HG02885 (cell line): ENCODE measurements at regions not wholly inside any gene's neighbourhood (a gene's known extent, or its start where the extent isn't known, plus 50 kb on each side); places are given as distances from the start of the nearest gene placed in this dataset.

Experiments used
- ATAC-seq: cut with Tn5 transposase; IDR thresholded peaks from one replicate; pipeline ENCODE4 v1.9.1; 2021; ENCODE audit warnings: mild to moderate bottlenecking; ENCODE audit not compliant: unreplicated experiment, poor library complexity

DNA sequence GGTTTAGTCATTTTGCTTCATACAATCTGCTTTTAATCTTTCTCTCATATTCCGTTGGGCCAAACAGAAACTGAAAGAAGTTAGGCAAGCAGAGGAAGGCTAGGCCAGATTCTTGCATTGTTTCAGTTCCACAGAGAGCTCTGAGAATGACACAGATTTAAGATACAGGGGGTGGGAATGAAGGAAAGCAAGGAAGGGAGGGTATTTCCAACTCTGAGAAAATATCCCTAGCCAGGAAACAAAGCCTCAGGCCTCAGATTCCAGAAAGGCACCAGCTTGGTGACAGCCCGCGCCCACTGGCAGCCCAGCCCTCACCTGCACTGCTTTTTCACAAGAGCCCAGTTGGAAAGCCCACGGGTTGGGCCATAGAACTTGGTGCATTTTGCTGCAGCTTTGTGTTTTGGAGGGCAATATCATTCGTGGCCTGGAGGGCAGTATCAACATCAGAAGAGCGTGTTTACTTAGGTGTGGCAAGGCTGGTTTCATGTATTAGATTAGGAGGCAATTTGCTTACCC is 63.5 kb downstream of the ENC1 start:
- ATAC-seq, result peak; percentile 68

DNA sequence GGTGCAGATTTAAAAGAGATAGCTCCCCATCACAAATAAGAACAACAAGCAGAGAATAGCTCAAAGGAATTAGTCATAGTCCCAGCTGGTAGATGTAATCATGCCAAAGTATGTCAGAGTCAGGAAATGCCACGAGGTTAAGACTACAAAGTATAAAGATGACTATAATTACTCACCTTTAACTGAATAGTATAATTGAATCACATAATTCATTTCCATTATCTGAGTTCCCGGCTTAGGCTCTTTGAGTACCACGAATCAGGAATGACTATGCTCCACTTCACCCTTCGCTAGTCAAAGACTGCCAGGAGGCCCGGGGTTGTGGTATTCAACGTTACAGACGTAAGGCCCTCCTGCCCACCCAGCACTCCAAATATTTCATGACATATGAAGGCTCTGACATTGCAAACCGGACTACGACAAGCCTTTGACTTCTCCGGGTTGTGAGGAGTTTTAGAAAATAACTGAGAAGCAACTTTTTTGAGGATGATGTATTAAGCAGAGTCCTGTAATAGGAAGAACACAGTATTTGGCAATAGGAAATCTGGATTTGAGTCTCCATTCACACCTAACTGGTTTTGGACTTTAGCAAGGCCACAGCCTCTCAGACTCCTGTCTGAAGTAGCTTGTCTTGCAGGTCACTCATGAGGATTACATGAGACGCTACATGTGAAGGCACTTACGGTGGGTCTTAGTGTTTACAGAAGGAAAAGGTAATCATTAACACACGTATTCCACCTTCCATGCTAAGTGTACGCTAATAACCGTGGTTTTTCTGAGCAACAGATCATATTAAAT is 64.6 kb downstream of the ENC1 start:
- ATAC-seq, result no peak

DNA sequence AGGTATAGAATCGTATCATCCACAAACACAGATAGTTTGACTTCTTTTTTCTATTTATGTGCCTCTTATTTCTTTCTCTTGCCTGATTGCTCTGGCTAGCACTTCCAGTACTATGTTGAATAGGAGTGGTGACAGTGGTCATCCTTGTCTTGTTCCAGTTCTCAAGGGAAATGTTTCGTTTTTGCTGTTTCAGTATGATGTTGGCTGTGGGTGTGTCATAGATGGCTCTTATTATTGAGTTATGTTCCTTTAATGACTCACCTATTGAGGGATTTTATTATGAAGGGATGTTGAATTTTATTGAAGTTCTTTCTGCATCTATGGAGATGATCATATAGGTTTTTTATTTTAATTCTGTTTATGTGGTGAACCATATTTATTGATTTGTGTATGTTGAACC is 70.3 kb downstream of the ENC1 start:
- no peak for ATAC-seq

DNA sequence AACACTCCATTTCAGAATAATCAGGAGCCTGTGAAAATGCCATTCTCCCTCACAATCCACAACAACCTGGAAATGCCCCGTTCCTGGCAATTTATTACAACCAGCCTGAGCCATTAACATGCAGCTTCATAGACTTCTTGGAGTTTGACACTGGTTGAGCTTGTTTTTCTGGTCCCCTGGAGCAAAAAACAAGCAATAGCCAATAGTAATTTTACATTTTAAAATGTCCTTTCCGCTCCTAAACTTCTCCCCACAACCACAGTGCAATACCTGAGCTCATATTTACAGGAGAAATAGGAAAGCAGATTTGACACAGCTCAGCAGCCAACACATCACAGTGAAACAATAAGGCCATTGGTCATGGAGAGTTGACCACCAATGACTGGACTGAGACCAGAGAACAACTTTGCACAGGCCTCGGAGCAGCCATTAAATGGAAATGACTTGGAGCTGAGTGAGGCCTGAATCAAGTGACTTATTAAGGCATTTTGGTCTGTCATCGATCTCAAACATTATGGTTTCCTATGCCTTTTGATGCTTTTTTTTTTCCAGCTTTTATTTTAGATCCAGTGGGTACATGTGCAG is 73.0 kb downstream of the ENC1 start:
- no peak for ATAC-seq

DNA sequence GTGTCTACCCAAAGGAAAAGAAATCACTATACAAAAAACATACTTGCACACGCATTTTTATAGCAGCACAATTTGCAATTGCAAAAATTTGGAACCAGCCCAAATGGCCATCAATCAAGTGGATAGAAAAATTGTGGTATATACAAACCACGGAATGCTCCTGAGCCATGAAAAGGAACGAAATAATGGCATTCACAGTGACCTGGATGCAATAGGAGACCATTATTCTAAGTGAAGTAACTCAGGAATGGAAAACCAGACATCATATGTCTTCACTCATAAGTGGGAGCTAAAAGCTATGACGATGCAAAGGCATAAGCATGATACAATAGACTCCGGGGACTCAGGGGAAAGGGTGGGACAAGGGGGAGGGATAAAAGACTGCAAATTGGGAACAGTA is 78.4 kb downstream of the ENC1 start:
- no peak for ATAC-seq

DNA sequence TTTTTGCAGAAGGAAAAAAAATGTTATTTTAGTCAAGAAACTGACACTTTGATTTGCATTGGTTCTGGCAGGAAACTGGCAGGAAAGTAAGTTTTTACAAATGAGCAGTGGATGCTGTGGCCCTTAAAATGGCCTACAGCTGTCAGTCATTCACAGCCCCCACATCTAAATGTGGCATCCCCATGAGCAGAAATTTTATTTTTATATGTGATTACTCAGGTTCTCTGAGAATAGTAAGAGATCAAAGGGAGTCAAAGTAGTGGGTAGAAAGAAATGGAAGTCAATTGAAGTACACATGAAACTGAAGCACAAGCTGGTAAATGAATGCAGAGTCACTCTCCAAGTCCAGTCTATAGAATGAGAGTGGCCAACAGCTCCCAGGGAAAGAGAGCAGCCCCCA is 80.3 kb downstream of the ENC1 start:
- ATAC-seq, result no peak

DNA sequence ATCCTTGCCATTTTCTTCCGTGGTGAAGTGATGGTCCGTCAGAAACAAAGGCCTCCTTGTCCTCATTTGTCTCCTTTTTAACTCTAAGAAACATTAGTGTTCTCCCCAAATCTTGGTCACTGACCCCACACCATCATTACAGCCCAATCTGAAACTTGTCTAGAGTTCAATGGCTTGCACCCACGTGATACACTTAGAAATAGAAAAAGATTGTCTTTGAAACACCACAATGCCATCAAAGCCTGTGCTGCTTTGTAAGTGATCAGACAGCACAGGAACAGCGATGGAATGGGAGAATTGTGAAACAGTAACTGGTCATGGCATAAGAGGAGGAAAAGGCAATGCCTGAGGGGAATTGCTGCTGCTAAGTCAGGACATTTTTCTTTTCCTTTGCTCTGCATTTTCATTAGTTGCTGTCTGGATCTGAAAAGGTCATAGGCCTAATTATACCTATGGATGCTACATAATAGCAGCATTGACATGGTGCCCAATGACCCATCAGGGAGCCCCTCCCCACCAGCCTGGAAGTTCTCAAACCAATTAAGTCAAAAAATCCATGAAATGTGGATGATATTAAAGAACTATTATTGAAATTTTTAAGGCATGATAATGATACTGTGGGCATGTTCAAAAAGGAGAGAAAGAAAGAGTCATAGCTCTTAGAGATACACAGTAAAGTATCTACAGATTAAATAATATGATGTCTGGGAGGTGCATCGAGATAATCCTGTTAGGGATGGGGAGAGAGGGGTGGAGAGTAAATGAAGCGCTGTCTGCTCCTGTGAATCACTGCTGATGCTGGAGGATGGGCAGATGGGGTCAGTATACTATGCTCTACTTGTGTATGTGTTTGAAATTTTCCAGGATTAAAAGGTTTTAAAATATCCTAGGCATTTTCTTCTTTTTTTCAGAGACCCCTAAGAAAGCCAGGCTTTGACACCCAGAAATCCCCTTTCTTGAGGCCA is 83.6 kb downstream of the ENC1 start:
- ATAC-seq, result no peak

DNA sequence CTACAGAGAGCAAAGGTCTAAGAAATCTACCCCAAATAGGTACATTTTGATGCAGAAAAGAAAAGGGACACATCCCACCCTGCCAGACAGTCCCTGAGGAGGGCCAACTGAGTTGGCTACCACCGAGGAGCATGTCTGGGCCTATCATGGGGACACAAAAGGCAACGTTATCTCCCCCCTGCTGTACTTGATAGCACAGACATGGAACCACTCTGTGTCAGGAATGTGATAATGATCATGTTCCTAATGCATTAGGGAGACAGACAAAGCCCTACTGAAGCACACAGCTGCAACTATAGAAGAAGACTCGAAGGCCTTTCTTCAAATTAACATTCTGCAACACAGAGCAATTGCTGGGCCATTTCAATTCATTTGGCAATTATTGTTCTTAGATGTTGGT is 84.5 kb downstream of the ENC1 start:
- ATAC-seq, result no peak

DNA sequence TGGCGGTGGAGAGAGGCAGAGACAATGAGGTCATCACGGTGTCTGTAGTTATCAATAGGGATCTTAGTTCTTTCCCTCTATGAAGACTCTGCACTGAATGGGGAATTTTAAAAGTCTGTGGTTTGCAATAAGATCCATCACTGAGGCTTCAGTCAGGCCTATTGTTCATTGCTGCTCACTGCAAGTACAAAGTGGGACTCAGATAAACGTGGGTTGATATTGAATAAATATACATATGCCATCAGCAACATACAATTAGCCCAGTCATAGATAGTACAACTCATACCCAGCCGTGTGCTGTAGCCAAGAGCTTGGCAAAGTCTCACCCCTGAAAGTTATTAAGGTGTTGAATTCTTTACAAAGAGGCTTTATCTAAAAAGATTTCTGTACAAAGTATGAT is 88.4 kb downstream of the ENC1 start:
- no peak for ATAC-seq

DNA sequence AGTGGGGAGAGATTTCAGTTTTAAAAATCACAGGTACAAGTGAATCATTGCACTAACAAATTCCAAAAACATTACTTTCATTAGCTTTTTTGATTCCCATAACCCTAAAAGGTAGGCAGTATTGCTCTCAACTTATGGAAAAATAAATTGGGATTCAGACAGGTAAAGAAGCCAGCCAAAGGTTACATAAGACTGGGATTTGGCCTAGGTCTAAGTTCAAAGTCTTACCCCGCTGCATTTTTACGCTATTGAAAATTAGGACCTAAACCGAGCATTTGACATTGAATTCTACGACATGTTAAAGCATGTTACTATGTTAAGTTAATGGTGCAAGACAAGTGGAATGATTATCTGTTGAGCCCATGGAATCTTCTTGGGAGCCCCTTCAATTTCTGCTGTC is 89.6 kb downstream of the ENC1 start:
- no peak for ATAC-seq

DNA sequence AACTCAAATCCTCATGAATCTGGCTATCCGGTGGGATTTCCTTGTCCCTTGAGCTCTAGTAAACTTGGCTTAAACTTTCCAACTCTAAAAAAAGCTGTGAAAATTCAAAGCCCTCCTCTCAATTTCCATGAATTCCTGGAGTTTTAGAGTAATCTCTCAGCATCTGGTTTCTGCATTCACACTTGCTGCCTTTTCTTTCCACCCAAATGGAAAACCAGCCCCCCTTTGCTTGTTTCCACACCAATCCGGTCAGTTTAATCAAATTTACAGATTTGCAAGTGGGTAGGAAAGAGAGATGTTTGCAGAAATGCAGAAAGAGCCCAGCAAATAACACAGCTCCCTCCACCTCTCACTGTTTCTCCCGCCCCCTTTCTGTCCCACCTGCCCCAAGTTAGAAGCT is 91.1 kb downstream of the ENC1 start:
- ATAC-seq, result no peak

DNA sequence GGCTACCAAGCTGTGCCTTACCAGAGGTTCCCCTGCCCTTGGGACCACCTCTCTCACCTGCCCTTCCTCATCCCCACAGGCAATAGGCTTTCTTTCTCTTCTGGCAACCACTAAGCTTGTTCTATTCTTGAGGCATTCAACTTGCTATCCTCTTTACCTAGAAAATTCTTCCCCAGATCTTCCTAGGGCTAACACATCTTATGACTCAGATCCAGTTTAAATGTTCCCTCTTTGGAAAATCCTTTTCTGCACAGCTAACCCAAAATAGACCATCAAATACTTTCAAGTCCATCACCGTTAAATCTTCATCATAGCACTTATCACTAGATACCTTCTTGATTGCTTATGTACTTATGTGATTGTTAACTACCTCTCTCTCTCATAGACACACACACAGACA is 93.7 kb downstream of the ENC1 start:
- ATAC-seq, result no peak

DNA sequence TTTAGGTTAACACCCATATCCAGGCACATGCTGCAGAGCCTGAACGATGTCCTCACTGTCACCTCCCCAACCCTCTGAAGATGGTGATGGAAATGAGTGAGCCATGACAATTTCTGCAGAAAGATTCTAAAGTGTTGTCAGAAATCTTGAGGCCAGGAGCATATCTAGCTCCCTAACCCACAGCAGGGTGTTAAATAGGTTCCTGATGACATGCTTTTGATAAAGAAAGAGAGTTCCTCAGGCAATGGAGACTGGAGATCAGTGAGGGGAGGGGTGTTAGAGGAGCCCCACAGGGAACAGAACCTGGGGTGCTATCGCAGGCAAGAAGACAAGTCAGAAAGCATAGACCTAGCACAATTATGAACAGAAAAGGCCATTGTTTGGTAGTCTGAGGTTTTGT is 95.7 kb downstream of the ENC1 start:
- no peak for ATAC-seq

DNA sequence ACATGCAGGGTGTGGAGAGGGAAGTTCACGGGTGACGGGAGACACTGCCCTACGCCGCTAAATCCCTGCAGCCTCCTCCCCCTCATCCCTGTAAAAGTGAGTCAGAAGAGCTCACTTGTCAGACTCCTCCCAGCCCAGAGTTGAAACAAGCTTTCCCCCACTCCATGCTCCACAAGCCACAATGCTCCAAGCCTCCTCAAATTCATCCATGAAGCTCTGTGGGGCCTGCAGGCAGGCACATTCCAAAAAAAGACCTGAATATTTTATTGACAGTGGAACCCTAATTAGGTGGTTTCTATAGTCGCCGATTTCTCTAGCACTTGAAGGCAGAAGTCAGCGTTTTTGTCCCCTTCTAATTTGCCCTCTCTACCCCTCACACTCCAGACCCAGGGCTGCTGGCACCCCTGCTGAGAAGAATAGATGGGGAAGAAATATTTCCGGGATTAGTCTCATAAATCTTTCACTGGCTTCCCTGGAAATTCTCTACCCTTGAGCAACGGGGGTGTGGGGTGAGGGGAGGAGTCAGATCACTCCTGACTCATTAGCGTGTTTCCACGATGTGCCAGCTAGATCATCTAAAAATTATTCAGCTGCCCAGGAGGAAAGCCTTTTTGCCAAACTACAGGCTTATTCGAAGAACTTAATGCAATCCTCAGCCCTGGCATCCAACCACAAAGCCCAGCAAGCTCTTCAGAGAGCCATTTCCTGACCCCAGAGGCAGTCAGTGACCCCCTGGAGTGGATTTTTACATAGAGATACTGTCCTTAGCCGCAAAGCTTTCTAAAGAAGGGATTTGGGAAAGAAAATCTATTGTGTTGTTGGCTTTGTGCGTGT is 97.1 kb downstream of the ENC1 start:
- no peak for ATAC-seq

DNA sequence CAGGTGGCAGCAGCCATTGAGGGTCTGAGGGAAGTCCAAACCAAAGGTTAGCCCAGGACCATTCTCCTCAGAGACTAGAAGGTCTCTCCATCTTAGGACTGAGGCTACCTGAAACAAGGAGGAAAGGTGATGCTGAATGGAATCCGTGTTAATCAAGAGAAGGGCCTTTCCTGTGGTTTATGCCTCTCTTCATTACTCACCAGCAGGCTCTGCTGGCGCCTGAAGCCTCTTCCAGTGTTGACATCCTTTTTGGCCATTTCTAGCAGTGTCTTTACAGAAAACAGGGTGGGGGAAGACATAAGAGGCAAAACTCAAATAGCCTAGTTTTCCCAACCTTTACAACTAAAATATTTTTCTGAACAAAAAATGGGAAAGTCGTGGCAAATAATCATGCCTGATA is 98.0 kb downstream of the ENC1 start:
- ATAC-seq, result no peak

DNA sequence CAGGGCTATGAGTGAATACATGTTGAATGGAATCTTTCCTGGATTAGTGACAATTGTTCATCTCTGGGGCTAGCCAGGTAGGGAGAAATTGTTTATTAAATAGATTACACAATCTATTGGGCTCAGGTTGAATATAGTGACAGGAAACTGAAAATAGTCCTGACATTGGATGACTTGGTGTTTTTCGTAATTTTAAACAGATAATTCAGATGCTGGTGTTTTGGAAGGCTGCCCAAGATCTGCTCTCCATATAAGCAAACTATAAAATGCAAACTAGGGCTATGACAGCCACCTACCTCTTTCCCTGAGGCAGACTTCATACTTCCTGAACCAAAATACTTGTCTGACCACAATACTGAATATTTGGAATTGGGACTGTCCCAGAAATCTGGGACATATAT is 99.1 kb downstream of the ENC1 start:
- ATAC-seq, result no peak

DNA sequence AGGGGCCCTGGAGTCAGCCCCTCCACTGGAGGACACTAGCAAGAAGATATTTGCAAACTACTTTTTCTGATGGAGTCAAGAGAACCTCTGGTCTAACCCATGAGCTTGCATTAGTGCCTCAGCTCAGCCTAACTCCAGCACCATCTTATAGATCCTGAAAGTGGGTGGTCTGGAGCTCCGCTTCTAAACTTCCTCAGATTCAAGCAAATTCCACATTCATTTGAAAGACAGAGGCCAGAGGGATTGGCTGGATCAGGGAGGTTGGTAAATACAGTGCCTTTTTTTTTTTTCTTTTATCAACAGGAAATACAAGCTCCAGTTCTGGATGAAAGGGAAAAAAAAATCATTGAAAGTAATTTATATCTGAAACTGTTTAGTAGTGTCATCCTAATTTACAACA is 99.9 kb downstream of the ENC1 start:
- no peak for ATAC-seq

DNA sequence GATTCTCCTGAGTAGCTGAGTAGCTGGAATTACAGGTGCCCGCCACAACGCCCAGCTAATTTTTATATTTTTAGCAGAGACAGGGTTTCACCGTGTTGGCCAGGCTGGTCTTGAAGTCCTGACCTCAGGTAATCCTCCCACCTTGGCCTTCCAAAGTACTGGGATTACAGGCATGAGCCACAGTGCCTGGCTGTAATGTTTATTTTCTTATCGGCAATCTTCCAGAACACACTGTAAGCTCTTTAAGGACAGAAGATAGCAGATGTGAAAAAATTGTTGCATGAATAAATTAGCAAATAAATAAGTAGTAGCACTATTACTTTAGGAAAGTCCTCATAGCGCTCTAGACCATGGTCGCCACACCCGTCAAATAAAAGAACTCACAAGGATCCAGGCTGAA is 100.5 kb downstream of the ENC1 start:
- ATAC-seq, result no peak

DNA sequence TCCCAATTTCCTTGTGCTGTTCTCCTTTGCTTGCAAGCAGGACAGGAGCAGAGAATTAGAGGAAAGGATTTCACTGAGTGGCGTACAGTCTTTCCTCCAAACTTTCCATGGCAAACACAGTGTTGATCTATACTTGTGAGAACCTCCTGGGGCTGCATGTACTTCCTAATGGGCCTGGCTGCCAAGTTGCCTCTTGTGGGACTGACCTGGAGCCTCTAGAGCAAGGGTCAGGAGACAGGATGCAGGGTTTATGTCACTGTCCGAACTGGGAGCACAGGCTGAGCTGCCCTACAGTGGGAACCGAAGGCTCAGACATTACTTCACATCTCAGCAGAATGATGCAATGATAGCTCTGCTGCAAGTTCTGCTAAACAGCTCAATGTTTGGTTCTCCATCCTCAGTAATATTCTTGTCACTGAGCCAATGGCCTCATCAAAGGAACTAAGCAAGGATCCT is 102.3 kb downstream of the ENC1 start:
- no peak for ATAC-seq

DNA sequence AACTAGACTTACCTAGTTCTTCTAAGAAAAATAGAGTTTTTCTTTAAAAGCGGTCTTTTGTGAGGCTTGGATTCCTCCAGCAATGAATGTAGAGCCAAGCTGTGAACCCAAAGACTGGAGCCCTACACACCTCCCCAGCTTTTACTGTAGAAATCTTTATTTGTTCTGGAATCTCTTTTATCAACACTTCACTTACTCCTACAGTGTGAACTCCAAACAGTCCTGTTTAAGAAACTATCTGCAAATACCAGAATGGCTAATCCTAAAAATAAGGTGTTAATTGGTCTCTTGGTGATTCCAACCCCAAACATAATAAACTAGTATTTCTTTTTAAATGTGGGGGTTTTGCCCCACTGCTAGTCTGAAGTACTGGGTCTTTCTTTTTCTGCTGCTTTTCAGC is 103.9 kb downstream of the ENC1 start:
- ATAC-seq, result no peak
